ENCODE measurements at regions not wholly inside any gene's neighbourhood (a gene's known extent, or its start where the extent isn't known, plus 50 kb on each side); places are given as distances from the start of the nearest gene placed in this dataset.

- Histone ChIP-seq H3K4me1 (ENCODE audit: control insufficient read depth, insufficient read depth, low read length) (no peaks in the 10 kb centered on the region), H3K14ac (replicated peaks; ENCODE audit: low read depth, low read length) (no peak overlapping the region), H4K8ac (ENCODE audit: low read depth in 2 of 2, low read length in 2 of 2) (no peak overlapping the region), H4K91ac (ENCODE audit: insufficient read depth, low read depth, low read length) (no peak overlapping the region), H2AFZ (replicated peaks; ENCODE audit: low read length, poor library complexity) (no peak overlapping the region), H3K9ac (ENCODE audit: low read depth, low read length) (no peak overlapping the region), H4K5ac (ENCODE audit: low read depth, low read length) (no peak overlapping the region), H3K9me3 (ENCODE audit: control insufficient read depth, insufficient read depth, low read length) (peaks cover 50% of the 10 kb centered on the region), H2AK9ac (replicated peaks; ENCODE audit: low read depth, low read length, poor library complexity) (no peak overlapping the region), H3K56ac (ENCODE audit: extremely low read depth, insufficient read depth, low read length) (no peak overlapping the region), H2BK120ac (ENCODE audit: low read depth, low read length) (no peak overlapping the region), H3K79me1 (ENCODE audit: low read depth in 1 of 2, low read length in 2 of 2) (no peaks in the 10 kb centered on the region), H3K36me3 (ENCODE audit: control insufficient read depth, insufficient read depth, low read length) (no peaks in the 10 kb centered on the region), H2BK20ac (ENCODE audit: low read depth, low read length) (no peak overlapping the region), H4K20me1 (ENCODE audit: insufficient read depth, low read length) (no peaks in the 10 kb centered on the region), H3K23ac (ENCODE audit: low read depth, low read length) (no peak overlapping the region), H3K9me1 (ENCODE audit: insufficient read depth, low read length) (no peaks in the 10 kb centered on the region), H3K4me3 (ENCODE audit: insufficient read depth, low read depth, low read length) (no peak overlapping the region), H3K18ac (ENCODE audit: low read depth, low read length) (no peak overlapping the region), H2AK5ac (ENCODE audit: low read depth, low read length) (no peak overlapping the region), H3K27ac (ENCODE audit: insufficient read depth, low read length) (no peak overlapping the region), H3K27me3 (ENCODE audit: control insufficient read depth, insufficient read depth, low read length) (no peaks in the 10 kb centered on the region), H3K4me2 (ENCODE audit: low read depth, low read length) (no peak overlapping the region), H3K4ac (ENCODE audit: low read depth, low read length) (no peak overlapping the region), H2BK5ac (ENCODE audit: low read depth, low read length, poor library complexity, severe bottlenecking) (no peak overlapping the region), H2BK15ac (ENCODE audit: low read depth, low read length) (no peak overlapping the region)
- TF ChIP-seq SMC3 (IDR thresholded peaks at IDR 0.05; ENCODE audit: low read depth, low read length) (no peak), RAD21 (IDR thresholded peaks at IDR 0.05; ENCODE audit: low read length) (no peak), CEBPB (IDR thresholded peaks at IDR 0.05; ENCODE audit: low read depth, low read length) (no peak), POLR2A (IDR thresholded peaks at IDR 0.05; ENCODE audit: low read depth, low read length) (no peak), CHD1 (IDR thresholded peaks at IDR 0.05; ENCODE audit: low read depth, low read length) (no peak), ELK1 (IDR thresholded peaks at IDR 0.05; ENCODE audit: borderline replicate concordance, low read depth, low read length) (no peak), MAZ (IDR thresholded peaks at IDR 0.05; ENCODE audit: borderline replicate concordance, low read depth, low read length) (no peak), FOS (IDR thresholded peaks at IDR 0.05; ENCODE audit: low read depth, low read length) (no peak), NFE2L2 (IDR thresholded peaks at IDR 0.05; ENCODE audit: low read depth, low read length) (no peak), MXI1 (IDR thresholded peaks at IDR 0.05; ENCODE audit: borderline replicate concordance, low read depth, low read length) (no peak), RFX5 (IDR thresholded peaks at IDR 0.05; ENCODE audit: low read depth, low read length) (no peak), BHLHE40 (IDR thresholded peaks at IDR 0.05; ENCODE audit: low read depth, low read length) (no peak), MAFK (IDR thresholded peaks at IDR 0.05; ENCODE audit: low read depth, low read length) (no peak), RCOR1 (IDR thresholded peaks at IDR 0.05; ENCODE audit: insufficient replicate concordance, low read length) (no peak), USF2 (IDR thresholded peaks at IDR 0.05; ENCODE audit: low read depth, low read length) (no peak)
- TF ChIP-seq, protein P1, sequence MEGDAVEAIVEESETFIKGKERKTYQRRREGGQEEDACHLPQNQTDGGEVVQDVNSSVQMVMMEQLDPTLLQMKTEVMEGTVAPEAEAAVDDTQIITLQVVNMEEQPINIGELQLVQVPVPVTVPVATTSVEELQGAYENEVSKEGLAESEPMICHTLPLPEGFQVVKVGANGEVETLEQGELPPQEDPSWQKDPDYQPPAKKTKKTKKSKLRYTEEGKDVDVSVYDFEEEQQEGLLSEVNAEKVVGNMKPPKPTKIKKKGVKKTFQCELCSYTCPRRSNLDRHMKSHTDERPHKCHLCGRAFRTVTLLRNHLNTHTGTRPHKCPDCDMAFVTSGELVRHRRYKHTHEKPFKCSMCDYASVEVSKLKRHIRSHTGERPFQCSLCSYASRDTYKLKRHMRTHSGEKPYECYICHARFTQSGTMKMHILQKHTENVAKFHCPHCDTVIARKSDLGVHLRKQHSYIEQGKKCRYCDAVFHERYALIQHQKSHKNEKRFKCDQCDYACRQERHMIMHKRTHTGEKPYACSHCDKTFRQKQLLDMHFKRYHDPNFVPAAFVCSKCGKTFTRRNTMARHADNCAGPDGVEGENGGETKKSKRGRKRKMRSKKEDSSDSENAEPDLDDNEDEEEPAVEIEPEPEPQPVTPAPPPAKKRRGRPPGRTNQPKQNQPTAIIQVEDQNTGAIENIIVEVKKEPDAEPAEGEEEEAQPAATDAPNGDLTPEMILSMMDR (conservative IDR thresholded peaks at IDR 0.05; ENCODE audit: low read depth, low read length), result no peak
- BruUV-seq (replicated peaks), result no TSS peak
- in situ Hi-C loops (cut with MboI; ENCODE audit: low sequenced_read_pairs) (no loop called here), dilution Hi-C loops (cut with HindIII; ENCODE audit: low sequenced_read_pairs, unreplicated experiment) (no loop called here), intact Hi-C loops (cut with micrococcal nuclease) (no loop called here)
- CTCF ChIA-PET, result no interaction called here
- POLR2A ChIA-PET (ENCODE audit: unreplicated experiment), result no interaction called here
- WGBS, 2 experiments (ENCODE audit: extremely low coverage in 2 of 2, insufficient read length in 1 of 2), result 45% methylated on average over 3 of the region's 7 CpGs; no CpG with 5 or more reads in 1 of the 2 experiments
- ATAC-seq (ENCODE audit: low read depth) (no peak), DNase-seq (no peak)
These were observed 439.6 kb downstream of the GLRX3 start for GRCh38 chr10:130575756-130576285.
